Lower leg skin (tissue), 4 donors: ENCODE measurements at regions not wholly inside any gene's neighbourhood (a gene's known extent, or its start where the extent isn't known, plus 50 kb on each side); places are given as distances from the start of the nearest gene placed in this dataset.

Source experiments
- DNase-seq, 2 donors: peaks; one replicate each; pipeline ENCODE4 v3.0.0-alpha.2; 2019; ENCODE audit warnings: low spot score in 2 of 2
- H3K4me3 ChIP-seq: fragments of 200-600 bp; sonication (generic); 2 replicates; pipeline ENCODE4 v1.5.1; 2017; ENCODE audit warnings: mild to moderate bottlenecking, low read depth; ENCODE audit not compliant: poor library complexity, severe bottlenecking
- POLR2A ChIP-seq, 2 donors: fragments of 450-650 bp; IDR thresholded peaks; one replicate each; pipeline ENCODE4 v1.6.1; 2016 to 2017; ENCODE audit warnings: antibody characterized with exemption in 2 of 2, mild to moderate bottlenecking in 1 of 2, moderate library complexity in 1 of 2
- WGBS, 2 donors: methylation state at CpG; one replicate each; pipeline ENCODE4 v1.1.5; 2018; 5-methylcytosine and 5-hydroxymethylcytosine counted together
- intact Hi-C: fragments of 100-400 bp; cut with DNase I; formaldehyde crosslinking; loops from one replicate; pipeline ENCODE4 v1.15.0; 2023; ENCODE audit warnings: low total_unique reads
- TF ChIP-seq, protein P1 (sequence below), 3 donors: fragments of 450-650 bp; IDR thresholded peaks; one replicate each; pipeline ENCODE4 v1.5.1; 2016; ENCODE audit warnings: antibody characterized with exemption in 3 of 3, mild to moderate bottlenecking in 3 of 3, moderate library complexity in 2 of 3

DNA sequence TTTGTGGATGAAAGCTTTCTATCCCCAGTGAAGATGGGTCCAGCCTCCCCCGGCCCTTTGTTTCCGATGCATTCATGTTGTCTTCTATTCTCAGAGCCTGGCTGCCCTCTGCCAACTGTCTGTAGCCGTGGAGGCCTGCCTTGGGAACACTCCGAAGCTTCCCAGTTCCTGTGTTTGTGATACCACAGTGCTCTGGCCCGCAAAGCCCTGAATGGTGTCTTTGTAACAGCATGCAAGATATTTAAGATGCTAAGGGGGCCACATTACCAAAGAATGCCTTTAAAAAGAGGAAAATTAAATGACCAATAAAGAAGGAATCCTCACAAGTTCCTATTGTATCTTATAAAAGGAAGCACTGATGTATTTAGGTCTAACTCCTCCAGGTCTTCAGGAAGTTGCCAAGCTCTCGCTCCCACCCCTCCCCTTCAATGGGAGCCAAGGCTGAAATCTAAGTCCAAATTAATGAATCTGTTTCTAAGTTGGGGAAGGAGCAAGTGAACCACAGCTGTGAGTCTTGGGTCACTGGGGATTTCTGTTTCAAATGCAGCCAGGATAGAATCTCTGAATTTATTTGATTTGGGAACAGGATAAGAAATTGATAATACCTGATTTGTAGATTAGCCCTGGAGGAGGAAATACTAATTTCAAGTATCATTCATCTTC lies 596.1 kb downstream of the QKI start:
- H3K4me3 ChIP-seq, result no peak overlapping the region
- no peak for TF ChIP-seq POLR2A (IDR thresholded peaks at IDR 0.05)
- TF ChIP-seq, protein P1, sequence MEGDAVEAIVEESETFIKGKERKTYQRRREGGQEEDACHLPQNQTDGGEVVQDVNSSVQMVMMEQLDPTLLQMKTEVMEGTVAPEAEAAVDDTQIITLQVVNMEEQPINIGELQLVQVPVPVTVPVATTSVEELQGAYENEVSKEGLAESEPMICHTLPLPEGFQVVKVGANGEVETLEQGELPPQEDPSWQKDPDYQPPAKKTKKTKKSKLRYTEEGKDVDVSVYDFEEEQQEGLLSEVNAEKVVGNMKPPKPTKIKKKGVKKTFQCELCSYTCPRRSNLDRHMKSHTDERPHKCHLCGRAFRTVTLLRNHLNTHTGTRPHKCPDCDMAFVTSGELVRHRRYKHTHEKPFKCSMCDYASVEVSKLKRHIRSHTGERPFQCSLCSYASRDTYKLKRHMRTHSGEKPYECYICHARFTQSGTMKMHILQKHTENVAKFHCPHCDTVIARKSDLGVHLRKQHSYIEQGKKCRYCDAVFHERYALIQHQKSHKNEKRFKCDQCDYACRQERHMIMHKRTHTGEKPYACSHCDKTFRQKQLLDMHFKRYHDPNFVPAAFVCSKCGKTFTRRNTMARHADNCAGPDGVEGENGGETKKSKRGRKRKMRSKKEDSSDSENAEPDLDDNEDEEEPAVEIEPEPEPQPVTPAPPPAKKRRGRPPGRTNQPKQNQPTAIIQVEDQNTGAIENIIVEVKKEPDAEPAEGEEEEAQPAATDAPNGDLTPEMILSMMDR (IDR thresholded peaks at IDR 0.05), result no peak
- intact Hi-C loops, result no loop called here
- 73 to 74% methylated on average over 6 of the region's 6 CpGs for WGBS, 2 donors
- DNase-seq, result no peak

DNA sequence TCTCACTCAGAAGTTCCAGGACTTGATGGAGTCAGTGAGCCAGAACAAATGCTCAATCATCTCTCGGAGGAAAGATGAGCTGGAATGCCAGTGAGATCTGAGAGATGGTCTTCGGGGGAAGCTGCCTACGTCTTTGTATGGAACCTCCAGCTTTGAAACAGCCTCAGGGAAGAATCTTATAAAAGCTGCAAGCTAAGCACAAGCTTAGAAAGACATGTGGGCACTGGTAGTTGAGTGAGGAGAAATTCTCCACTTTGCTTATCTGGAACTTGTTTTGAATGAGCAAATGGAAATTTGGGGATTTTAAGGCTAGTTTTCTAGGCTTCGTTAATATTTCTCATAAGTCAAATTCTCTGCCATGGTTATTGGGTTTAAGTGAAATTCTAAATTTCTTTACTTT lies 594.4 kb downstream of the QKI start:
- no peak overlapping the region for H3K4me3 ChIP-seq
- TF ChIP-seq POLR2A (IDR thresholded peaks at IDR 0.05), result no peak
- TF ChIP-seq, protein P1 (IDR thresholded peaks at IDR 0.05), result no peak
- 56 to 70% methylated on average over 4 of the region's 4 CpGs for WGBS, 2 donors
- DNase-seq, result no peak
- intact Hi-C loops, result no loop called here

DNA sequence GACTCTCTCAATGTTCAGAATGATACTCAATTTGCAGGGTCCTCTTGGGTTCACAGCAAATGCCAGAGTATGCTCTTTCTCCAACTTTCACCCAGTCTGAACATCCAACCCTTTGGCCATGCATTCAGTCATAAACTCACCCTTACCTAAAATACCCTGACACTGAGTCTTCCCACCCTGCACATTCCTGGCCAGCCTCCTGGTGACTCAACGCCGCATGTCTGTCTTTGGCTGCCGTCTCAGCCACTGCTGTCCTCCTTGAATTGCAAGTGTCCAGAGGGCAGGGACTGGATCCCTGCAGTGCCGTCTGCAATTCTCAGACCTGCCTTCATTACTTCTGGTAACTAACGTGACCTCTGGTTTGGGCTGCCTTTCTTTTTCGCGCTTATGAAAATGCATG lies 593.4 kb downstream of the QKI start:
- no peak overlapping the region for H3K4me3 ChIP-seq
- intact Hi-C loops, result no loop called here
- TF ChIP-seq POLR2A (IDR thresholded peaks at IDR 0.05), result no peak
- TF ChIP-seq, protein P1 (IDR thresholded peaks at IDR 0.05), result no peak
- no peak for DNase-seq
- WGBS, 2 donors, result 80 to 83% methylated on average over 7 of the region's 7 CpGs

DNA sequence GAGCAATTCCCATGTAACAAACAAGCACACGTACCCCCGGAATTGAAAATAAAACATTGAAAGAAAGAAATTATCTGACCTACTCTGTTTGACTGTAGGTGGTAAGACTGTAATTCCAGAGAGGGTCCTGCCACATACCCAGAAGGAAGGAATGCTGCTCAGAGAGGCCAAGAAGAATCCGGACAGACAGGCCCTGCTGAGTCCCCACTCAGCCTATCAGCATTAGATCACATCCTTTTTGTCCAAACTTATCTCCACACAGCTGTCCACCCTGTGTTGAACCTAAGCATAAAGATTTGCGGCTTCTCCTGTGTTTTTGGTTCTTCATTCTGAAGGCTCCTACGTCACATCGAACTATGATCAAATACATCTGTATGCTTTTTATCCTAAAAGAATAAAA lies 591.9 kb downstream of the QKI start:
- 90 to 93% methylated on average over 6 of the region's 6 CpGs for WGBS, 2 donors
- H3K4me3 ChIP-seq, result no peak overlapping the region
- TF ChIP-seq, protein P1 (IDR thresholded peaks at IDR 0.05), result no peak
- no peak for TF ChIP-seq POLR2A (IDR thresholded peaks at IDR 0.05)
- intact Hi-C loops, result no loop called here
- no peak for DNase-seq

DNA sequence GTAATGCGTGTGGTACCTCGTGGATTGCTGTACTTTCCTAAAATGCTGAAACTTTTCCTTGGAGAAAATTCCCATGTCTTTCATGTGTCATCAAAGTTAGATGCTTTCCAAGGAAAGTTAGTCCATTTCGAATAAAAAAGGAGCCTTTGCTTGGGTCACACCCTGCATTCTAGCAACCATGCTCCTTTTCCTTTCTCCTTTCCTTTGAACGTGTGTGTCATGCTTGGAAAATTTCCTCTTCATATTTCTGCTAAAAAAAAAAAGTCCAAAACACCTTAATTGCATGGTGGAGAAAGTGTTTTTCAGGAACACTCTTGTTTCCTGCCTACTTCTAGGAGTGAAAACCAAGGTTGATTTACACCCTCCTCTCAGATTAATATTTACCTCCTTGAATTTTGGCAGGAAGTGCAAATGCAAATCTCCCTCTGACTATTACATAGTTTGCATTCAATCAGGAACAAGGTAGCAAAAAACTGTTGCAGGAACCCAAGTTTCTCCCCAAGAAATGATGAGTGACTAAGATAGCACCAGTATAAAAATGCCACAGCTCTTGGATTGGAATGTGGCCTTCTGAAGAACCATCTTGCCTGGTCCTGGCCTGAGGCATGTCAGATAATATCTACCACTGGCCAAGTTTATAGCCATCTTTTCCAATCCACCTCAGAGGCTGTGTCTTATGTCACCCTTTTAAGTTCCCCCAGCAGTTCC lies 590.6 kb downstream of the QKI start:
- no peak for DNase-seq
- no peak for TF ChIP-seq POLR2A (IDR thresholded peaks at IDR 0.05)
- TF ChIP-seq, protein P1 (IDR thresholded peaks at IDR 0.05), result no peak
- WGBS, 2 donors, result 39% methylated on average over 4 of the region's 4 CpGs
- H3K4me3 ChIP-seq, result no peak overlapping the region
- intact Hi-C loops, result no loop called here
